ENCODE measurements at regions not wholly inside any gene's neighbourhood (a gene's known extent, or its start where the extent isn't known, plus 50 kb on each side); places are given as distances from the start of the nearest gene placed in this dataset.

DNA sequence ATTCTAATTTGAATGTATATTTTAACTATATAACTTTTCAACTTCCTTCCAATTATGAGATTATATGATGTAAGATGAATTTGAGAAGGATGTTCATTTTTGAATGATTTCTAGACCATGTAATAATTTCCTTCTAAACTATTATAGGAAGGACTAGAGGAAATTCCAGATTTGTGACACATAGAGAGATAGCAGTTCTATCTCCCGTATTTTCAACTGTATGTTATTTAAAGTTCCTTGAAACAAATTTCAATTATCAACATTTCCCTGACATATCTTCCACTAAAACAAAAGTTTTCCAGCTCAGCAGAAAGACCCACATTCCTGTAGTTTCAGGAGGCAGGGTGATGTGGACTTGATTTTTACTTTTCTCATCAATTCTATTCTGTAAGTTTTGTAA, 396.7 kb upstream of the C1orf87 start:
- TF ChIP-seq, protein P1, sequence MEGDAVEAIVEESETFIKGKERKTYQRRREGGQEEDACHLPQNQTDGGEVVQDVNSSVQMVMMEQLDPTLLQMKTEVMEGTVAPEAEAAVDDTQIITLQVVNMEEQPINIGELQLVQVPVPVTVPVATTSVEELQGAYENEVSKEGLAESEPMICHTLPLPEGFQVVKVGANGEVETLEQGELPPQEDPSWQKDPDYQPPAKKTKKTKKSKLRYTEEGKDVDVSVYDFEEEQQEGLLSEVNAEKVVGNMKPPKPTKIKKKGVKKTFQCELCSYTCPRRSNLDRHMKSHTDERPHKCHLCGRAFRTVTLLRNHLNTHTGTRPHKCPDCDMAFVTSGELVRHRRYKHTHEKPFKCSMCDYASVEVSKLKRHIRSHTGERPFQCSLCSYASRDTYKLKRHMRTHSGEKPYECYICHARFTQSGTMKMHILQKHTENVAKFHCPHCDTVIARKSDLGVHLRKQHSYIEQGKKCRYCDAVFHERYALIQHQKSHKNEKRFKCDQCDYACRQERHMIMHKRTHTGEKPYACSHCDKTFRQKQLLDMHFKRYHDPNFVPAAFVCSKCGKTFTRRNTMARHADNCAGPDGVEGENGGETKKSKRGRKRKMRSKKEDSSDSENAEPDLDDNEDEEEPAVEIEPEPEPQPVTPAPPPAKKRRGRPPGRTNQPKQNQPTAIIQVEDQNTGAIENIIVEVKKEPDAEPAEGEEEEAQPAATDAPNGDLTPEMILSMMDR (IDR thresholded peaks at IDR 0.05; ENCODE audit: insufficient read depth, low read length, severe bottlenecking), result no peak
- Histone ChIP-seq H3K27me3 (ENCODE audit: control insufficient read depth, insufficient read depth, low read length) (no peaks in the 10 kb centered on the region), H3K4me3 (ENCODE audit: low read depth, low read length) (no peak overlapping the region), H3K36me3 (ENCODE audit: control insufficient read depth, insufficient read depth, low read length) (no peaks in the 10 kb centered on the region)
- no peak for DNase-seq (ENCODE audit: low read depth)
- no peak for FAIRE-seq

DNA sequence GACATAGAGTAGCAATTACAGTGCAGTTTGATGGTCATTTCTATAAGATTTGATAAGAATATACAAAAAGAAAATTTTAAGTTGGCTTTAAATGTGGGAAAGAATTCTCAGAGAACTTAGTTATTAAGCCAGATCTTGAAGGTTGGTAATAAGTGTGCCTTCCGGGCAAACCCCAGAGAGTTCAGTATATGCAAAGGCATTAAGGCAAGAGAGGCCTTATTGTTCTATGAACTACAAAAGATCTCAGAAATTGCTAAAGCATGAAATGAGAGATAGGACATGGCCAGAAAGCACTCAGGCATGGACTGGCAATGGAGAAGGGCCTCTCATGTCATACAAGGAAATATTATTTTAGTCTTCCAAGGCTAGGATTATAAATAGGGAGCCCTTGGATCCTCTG, 390.2 kb upstream of the C1orf87 start:
- Histone ChIP-seq H3K4me3 (ENCODE audit: low read depth, low read length) (no peak overlapping the region), H3K27me3 (ENCODE audit: control insufficient read depth, insufficient read depth, low read length) (no peaks in the 10 kb centered on the region), H3K36me3 (ENCODE audit: control insufficient read depth, insufficient read depth, low read length) (no peaks in the 10 kb centered on the region)
- DNase-seq (ENCODE audit: low read depth) (no peak), FAIRE-seq (no peak)
- TF ChIP-seq, protein P1 (IDR thresholded peaks at IDR 0.05; ENCODE audit: insufficient read depth, low read length, severe bottlenecking), result no peak

DNA sequence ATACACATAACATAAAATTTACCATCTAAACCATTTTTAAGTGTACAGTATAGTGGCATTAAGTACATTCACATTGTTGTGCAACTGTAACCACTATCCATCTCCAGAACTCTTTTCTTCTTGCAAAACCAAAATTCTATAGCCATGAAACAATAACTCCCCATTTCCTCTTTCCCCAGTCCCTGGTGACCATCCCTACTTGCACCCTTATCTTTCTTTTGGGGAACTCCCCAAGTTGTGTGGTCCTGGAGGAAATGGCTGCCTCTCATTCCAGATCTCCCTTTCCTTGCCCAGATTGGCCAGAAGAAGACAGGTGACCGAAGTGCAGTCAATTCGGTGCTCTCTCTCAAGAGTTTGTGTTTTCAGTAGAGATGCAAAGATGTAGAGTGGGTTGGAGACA, 389.6 kb upstream of the C1orf87 start:
- Histone ChIP-seq H3K36me3 (ENCODE audit: control insufficient read depth, insufficient read depth, low read length) (no peaks in the 10 kb centered on the region), H3K27me3 (ENCODE audit: control insufficient read depth, insufficient read depth, low read length) (no peaks in the 10 kb centered on the region), H3K4me3 (ENCODE audit: low read depth, low read length) (no peak overlapping the region)
- DNase-seq (ENCODE audit: low read depth), result no peak
- TF ChIP-seq, protein P1 (IDR thresholded peaks at IDR 0.05; ENCODE audit: insufficient read depth, low read length, severe bottlenecking), result no peak
- FAIRE-seq, result no peak

DNA sequence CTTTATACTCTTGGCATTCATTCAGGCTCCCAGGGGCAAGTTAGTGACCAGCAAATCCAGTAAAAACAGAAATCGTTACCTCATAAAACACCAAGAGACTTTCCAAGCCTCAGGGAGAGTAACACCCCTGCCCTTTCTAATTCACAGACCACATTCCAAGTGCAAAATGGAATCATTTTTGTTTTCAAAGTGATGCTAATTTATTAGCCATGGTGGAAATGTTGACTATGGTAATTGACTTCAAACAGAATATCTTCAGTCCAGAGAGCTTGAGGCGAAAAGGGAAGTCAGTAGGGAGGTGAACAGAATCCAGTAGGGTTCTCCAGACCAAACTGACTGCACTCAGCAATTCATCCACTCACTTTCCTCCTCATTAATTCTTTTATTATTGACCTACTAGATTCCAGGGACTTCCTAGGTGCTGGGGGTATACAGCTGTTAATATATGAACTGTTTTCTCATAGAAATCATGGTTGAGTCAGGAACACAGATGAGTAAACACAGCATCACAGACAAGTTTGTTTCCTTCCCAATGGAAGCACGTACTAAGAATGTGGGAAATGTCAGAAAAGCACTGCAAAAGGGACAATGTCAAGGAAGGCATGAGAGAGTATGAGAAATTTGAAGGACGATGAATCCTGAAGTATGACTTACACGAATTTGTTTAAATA, 388.5 kb upstream of the C1orf87 start:
- no peak for DNase-seq (ENCODE audit: low read depth)
- no peak for FAIRE-seq
- no peaks in the 10 kb centered on the region for H3K36me3 ChIP-seq (ENCODE audit: control insufficient read depth, insufficient read depth, low read length)
- TF ChIP-seq, protein P1 (IDR thresholded peaks at IDR 0.05; ENCODE audit: insufficient read depth, low read length, severe bottlenecking), result no peak
- no peaks in the 10 kb centered on the region for H3K27me3 ChIP-seq (ENCODE audit: control insufficient read depth, insufficient read depth, low read length)
- H3K4me3 ChIP-seq (ENCODE audit: low read depth, low read length), result no peak overlapping the region

DNA sequence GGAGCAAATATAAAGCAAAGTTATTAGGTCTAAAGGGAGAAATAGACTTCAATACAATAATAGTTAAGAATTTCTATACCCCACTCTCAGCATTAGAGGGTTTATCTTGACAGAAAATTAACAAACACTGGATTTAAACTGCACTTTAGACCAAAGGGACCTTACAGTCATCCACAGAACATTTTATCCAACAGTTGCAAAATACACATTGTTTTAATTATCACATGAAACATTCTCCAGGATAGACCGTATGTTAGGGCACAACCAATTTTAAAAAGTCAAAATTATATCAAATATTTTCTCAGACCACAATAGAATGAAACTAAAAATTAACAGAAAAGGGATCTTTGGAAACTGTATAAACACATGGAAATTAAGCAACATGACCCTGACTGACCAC, 384.5 kb upstream of the C1orf87 start:
- FAIRE-seq, result no peak
- TF ChIP-seq, protein P1 (IDR thresholded peaks at IDR 0.05; ENCODE audit: insufficient read depth, low read length, severe bottlenecking), result no peak

DNA sequence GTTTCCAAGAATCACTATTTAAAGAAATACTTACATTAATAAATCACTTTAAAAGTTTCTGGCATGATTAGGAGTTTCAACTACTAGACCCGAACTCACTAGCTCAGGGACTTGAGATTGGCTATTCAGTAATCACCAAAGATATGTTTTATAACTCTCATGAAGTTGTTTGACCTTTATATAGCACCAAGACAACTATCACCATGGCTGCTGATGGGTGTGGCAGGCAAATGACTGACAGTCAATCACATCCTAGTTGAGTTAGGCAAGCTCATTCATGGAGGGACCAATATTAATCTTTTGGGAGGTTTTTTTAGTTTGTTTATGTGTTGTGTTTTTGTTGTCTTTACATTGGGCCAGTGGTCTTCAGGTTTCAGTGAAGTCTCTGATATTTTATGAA, 376.3 kb upstream of the C1orf87 start:
- no peak for FAIRE-seq
- TF ChIP-seq, protein P1 (IDR thresholded peaks at IDR 0.05; ENCODE audit: insufficient read depth, low read length, severe bottlenecking), result no peak
- DNase-seq (ENCODE audit: low read depth), result no peak
- Histone ChIP-seq H3K27me3 (ENCODE audit: control insufficient read depth, insufficient read depth, low read length) (no peaks in the 10 kb centered on the region), H3K4me3 (ENCODE audit: low read depth, low read length) (no peak overlapping the region), H3K36me3 (ENCODE audit: control insufficient read depth, insufficient read depth, low read length) (no peaks in the 10 kb centered on the region)

More for the DNA sequence above, 384.5 kb upstream of the C1orf87 start:
- H3K36me3 ChIP-seq (ENCODE audit: control insufficient read depth, insufficient read depth, low read length), result no peaks in the 10 kb centered on the region
- H3K4me3 ChIP-seq (ENCODE audit: low read depth, low read length), result no peak overlapping the region
- no peaks in the 10 kb centered on the region for H3K27me3 ChIP-seq (ENCODE audit: control insufficient read depth, insufficient read depth, low read length)
- DNase-seq (ENCODE audit: low read depth), result no peak

Data from bronchial epithelial cell (primary cell).